Esophagus muscularis mucosa (tissue), 3 donors: ENCODE measurements at regions not wholly inside any gene's neighbourhood (a gene's known extent, or its start where the extent isn't known, plus 50 kb on each side); places are given as distances from the start of the nearest gene placed in this dataset.
"Not testable (repeated sequence)": the region's sequence is repeated elsewhere in the genome, so short reads cannot be mapped to it uniquely, and the experiment has no call there.

ENCODE experiments used
- POLR2A ChIP-seq: fragments of 450-650 bp; IDR thresholded peaks from one replicate; pipeline ENCODE4 v1.6.1; 2017; ENCODE audit warnings: antibody characterized with exemption, moderate library complexity, mild to moderate bottlenecking, low read depth
- TF ChIP-seq, protein P1 (sequence below), 3 experiments: fragments of 200-600 bp in 2 of 3; fragments of 450-650 bp in 1 of 3; sonication (generic) in 2 of 3; IDR thresholded peaks; one replicate each; pipeline ENCODE4 v1.5.1; 2017 to 2019; ENCODE audit warnings: antibody characterized with exemption in 3 of 3, mild to moderate bottlenecking in 2 of 3, moderate library complexity in 1 of 3

DNA sequence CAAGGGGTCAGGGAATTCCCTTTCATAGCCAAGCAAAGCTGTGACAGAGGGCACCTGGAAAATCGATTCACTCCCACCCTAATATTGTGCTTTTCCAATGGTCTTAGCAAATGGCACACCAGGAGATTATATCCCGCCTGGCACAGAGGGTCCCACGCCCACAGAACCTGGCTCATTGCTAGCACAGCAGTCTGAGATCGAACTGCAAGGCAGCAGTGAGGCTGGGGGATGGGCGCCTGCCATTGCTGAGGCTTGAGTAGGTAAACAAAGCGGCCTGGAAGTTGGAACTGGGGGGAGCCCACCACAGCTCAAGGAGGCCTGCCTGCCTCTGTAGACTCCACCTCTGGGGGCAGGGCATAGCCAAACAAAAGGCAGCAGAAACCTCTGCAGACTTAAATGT, 72.7 kb upstream of the EPHA3 start:
- TF ChIP-seq, protein P1, sequence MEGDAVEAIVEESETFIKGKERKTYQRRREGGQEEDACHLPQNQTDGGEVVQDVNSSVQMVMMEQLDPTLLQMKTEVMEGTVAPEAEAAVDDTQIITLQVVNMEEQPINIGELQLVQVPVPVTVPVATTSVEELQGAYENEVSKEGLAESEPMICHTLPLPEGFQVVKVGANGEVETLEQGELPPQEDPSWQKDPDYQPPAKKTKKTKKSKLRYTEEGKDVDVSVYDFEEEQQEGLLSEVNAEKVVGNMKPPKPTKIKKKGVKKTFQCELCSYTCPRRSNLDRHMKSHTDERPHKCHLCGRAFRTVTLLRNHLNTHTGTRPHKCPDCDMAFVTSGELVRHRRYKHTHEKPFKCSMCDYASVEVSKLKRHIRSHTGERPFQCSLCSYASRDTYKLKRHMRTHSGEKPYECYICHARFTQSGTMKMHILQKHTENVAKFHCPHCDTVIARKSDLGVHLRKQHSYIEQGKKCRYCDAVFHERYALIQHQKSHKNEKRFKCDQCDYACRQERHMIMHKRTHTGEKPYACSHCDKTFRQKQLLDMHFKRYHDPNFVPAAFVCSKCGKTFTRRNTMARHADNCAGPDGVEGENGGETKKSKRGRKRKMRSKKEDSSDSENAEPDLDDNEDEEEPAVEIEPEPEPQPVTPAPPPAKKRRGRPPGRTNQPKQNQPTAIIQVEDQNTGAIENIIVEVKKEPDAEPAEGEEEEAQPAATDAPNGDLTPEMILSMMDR (IDR thresholded peaks at IDR 0.05) = not testable (repeated sequence)
- not testable (repeated sequence) for TF ChIP-seq POLR2A
